H1 (cell line): ENCODE measurements at regions not wholly inside any gene's neighbourhood (a gene's known extent, or its start where the extent isn't known, plus 50 kb on each side); places are given as distances from the start of the nearest gene placed in this dataset.
"Not testable (repeated sequence)": the region's sequence is repeated elsewhere in the genome, so short reads cannot be mapped to it uniquely, and the experiment has no call there.

Experiments
- TEAD4 ChIP-seq: IDR thresholded peaks from 2 replicates; pipeline ENCODE4 v1.6.1; 2012; ENCODE audit warnings: low read depth, low read length, inconsistent platforms, mixed read lengths
- TF ChIP-seq, protein P1 (sequence below), 3 experiments: IDR thresholded peaks; 1 replicate in 2 of 3; 2 replicates in 1 of 3; pipeline versions ENCODE4 v1.5.1 to v1.6.1; 2011; ENCODE audit warnings: low read length in 3 of 3, mild to moderate bottlenecking in 3 of 3, inconsistent platforms in 2 of 3, low read depth in 1 of 3, moderate library complexity in 1 of 3; ENCODE audit not compliant: insufficient read depth in 1 of 3; ENCODE audit errors: control extremely low read depth in 1 of 3

DNA sequence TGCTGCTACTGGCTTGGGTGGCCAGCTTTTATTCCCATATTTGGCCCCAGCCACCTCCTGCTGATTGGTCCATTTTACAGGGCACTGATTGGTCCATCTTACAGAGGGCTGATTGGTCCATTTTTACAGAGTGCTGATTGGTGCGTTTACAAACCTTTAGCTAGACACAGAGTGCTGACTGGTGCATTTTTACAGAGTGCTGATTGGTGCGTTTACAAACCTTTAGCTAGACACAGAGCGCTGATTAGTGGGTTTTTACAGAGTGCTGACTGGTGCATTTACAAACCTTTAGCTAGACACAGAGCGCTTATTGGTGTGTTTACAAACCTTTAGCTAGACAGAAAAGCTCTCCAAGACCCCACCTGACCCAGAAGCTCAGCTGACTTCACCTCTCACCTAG is 126.3 kb downstream of the POSTN start:
- not testable (repeated sequence) for TF ChIP-seq TEAD4
- TF ChIP-seq, protein P1, sequence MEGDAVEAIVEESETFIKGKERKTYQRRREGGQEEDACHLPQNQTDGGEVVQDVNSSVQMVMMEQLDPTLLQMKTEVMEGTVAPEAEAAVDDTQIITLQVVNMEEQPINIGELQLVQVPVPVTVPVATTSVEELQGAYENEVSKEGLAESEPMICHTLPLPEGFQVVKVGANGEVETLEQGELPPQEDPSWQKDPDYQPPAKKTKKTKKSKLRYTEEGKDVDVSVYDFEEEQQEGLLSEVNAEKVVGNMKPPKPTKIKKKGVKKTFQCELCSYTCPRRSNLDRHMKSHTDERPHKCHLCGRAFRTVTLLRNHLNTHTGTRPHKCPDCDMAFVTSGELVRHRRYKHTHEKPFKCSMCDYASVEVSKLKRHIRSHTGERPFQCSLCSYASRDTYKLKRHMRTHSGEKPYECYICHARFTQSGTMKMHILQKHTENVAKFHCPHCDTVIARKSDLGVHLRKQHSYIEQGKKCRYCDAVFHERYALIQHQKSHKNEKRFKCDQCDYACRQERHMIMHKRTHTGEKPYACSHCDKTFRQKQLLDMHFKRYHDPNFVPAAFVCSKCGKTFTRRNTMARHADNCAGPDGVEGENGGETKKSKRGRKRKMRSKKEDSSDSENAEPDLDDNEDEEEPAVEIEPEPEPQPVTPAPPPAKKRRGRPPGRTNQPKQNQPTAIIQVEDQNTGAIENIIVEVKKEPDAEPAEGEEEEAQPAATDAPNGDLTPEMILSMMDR (IDR thresholded peaks at IDR 0.05; ENCODE audit: control extremely low read depth in 1 of 3, insufficient read depth in 1 of 3, low read depth in 1 of 3, low read length in 3 of 3), result not testable (repeated sequence)
